Kidney epithelial cell (primary cell): ENCODE measurements at regions not wholly inside any gene's neighbourhood (a gene's known extent, or its start where the extent isn't known, plus 50 kb on each side); places are given as distances from the start of the nearest gene placed in this dataset.

Experiments
- DNase-seq: peaks from one replicate; pipeline ENCODE4 v3.0.0-alpha.2; 2010; ENCODE audit warnings: low read depth
- H3K27me3 ChIP-seq: 2 replicates; pipeline ENCODE4 v1.6.0; 2011; ENCODE audit warnings: low read length; ENCODE audit not compliant: control insufficient read depth, insufficient read depth
- H3K36me3 ChIP-seq: 2 replicates; pipeline ENCODE4 v1.5.1; 2011; ENCODE audit warnings: low read length; ENCODE audit not compliant: control insufficient read depth, insufficient read depth
- H3K4me3 ChIP-seq: 2 replicates; pipeline ENCODE4 v1.5.1; 2011; ENCODE audit warnings: low read depth, mild to moderate bottlenecking, control low read depth, low read length
- TF ChIP-seq, protein P1 (sequence below): IDR thresholded peaks from 2 replicates; pipeline ENCODE4 v1.5.1; 2011; ENCODE audit warnings: mild to moderate bottlenecking, moderate library complexity, low read length, control low read depth, inconsistent platforms; ENCODE audit not compliant: insufficient read depth, poor library complexity, severe bottlenecking

DNA sequence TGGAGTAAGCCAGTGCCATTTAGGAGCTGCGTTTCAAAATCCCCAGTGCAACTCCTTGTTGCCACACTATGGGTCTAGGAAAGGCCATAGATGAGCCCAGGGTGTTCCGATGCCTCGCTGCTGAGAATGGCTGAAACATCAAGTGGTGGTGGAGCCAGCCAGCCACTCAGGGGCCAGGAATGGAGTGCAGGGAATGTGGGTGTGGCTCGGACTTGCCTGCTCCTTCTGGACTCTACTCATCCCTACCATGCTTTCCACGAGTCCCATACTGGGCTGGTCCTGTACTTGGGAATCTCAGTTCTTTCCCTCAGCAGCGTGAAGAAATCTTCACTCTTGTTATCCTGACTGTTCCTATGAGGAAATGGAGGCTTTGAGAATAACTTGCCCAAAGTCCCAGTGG, 143.5 kb downstream of the INSIG2 start:
- Histone ChIP-seq H3K36me3 (no peaks in the 10 kb centered on the region), H3K4me3 (no peak overlapping the region), H3K27me3 (peaks cover 2% of the 10 kb centered on the region)
- DNase-seq, result no peak
- TF ChIP-seq, protein P1, sequence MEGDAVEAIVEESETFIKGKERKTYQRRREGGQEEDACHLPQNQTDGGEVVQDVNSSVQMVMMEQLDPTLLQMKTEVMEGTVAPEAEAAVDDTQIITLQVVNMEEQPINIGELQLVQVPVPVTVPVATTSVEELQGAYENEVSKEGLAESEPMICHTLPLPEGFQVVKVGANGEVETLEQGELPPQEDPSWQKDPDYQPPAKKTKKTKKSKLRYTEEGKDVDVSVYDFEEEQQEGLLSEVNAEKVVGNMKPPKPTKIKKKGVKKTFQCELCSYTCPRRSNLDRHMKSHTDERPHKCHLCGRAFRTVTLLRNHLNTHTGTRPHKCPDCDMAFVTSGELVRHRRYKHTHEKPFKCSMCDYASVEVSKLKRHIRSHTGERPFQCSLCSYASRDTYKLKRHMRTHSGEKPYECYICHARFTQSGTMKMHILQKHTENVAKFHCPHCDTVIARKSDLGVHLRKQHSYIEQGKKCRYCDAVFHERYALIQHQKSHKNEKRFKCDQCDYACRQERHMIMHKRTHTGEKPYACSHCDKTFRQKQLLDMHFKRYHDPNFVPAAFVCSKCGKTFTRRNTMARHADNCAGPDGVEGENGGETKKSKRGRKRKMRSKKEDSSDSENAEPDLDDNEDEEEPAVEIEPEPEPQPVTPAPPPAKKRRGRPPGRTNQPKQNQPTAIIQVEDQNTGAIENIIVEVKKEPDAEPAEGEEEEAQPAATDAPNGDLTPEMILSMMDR, result no peak

- TF ChIP-seq, protein P1, result no peak
- Histone ChIP-seq H3K4me3 (no peak overlapping the region), H3K27me3 (peaks cover 20% of the 10 kb centered on the region), H3K36me3 (no peaks in the 10 kb centered on the region)
- no peak for DNase-seq
Observed at GRCh38 chr2:118227698-118228508, 139.6 kb downstream of the INSIG2 start.

DNA sequence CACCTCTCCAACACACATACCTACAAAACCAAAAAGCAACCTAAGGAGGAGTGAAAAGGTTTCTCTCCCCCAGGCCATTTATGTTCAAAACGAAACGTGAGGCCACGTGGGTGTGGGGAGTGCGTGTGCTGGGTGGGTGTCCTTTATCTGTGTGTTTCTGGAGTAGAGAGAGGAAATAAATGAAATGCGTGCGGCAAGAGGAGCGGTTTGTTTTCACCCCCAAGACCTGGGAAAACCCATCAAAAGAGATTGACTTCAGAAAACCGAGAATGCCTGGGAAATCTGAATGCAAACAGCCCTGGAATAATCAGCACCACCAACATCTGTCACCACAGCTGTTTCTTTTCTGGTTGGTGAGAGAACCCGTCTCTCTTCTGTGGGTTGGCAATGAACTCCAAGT, 137.4 kb downstream of the INSIG2 start:
- TF ChIP-seq, protein P1, result no peak
- Histone ChIP-seq H3K27me3 (peaks cover 18% of the 10 kb centered on the region), H3K4me3 (no peak overlapping the region), H3K36me3 (no peaks in the 10 kb centered on the region)
- DNase-seq, result no peak

- Histone ChIP-seq H3K27me3 (peaks cover 18% of the 10 kb centered on the region), H3K4me3 (no peak overlapping the region), H3K36me3 (no peaks in the 10 kb centered on the region)
- no peak for DNase-seq
- TF ChIP-seq, protein P1, result no peak
Observed at GRCh38 chr2:118224895-118225311, 136.6 kb downstream of the INSIG2 start.

- H3K27me3 ChIP-seq, result peaks cover 18% of the 10 kb centered on the region
Observed at GRCh38 chr2:118223992-118224894, 136.0 kb downstream of the INSIG2 start.

More at GRCh38 chr2:118223992-118224894, 136.0 kb downstream of the INSIG2 start:
- H3K36me3 ChIP-seq, result no peaks in the 10 kb centered on the region
- TF ChIP-seq, protein P1, result no peak
- H3K4me3 ChIP-seq, result peak overlapping the region; percentile 26
- no peak for DNase-seq
